PC-9 (cell line): ENCODE measurements at regions not wholly inside any gene's neighbourhood (a gene's known extent, or its start where the extent isn't known, plus 50 kb on each side); places are given as distances from the start of the nearest gene placed in this dataset.

ENCODE experiments used
- BruUV-seq: library from RNA; stranded (reverse); fragments of 400-500 nt; replicated peaks from 2 replicates; lab custom pipeline; 2021; lab: Mats Ljungman, UMichigan
- CTCF ChIA-PET: fragments of 300-600 bp; sonication (Branson Sonifier 250); formaldehyde crosslinking; loops from one replicate; lab custom pipeline; 2022; ENCODE audit warnings: antibody characterized with exemption; lab: Charles Lee
- POLR2A ChIA-PET: fragments of 300-600 bp; sonication (Branson Sonifier 250); formaldehyde crosslinking; loops from one replicate; lab custom pipeline; 2022; ENCODE audit warnings: antibody characterized with exemption; ENCODE audit not compliant: unreplicated experiment; lab: Charles Lee
- DNase-seq, 2 experiments: peaks; one replicate each; pipeline versions ENCODE4 v3.0.0 to v3.0.0-alpha.2; 2015 to 2022; ENCODE audit warnings: mixed read lengths in 1 of 2
- H2AFZ ChIP-seq: fragments of 200-600 bp; sonication (generic); 2 replicates; pipeline ENCODE4 v1.8.1; 2017; ENCODE audit warnings: antibody characterized with exemption
- H3F3A ChIP-seq: fragments of 200-600 bp; sonication (generic); 2 replicates; pipeline ENCODE4 v1.8.1; 2017; ENCODE audit warnings: antibody characterized with exemption, mild to moderate bottlenecking, low read depth; ENCODE audit not compliant: insufficient read depth
- H3K27ac ChIP-seq: fragments of 200-600 bp; sonication (generic); 2 replicates; pipeline ENCODE4 v1.6.1; 2016; ENCODE audit warnings: mixed run types
- H3K27me3 ChIP-seq: fragments of 200-600 bp; sonication (generic); 2 replicates; pipeline ENCODE4 v1.6.1; 2016; ENCODE audit warnings: low read depth, mixed run types; ENCODE audit not compliant: insufficient read depth
- H3K36me3 ChIP-seq: fragments of 200-600 bp; sonication (generic); 2 replicates; pipeline ENCODE4 v1.6.1; 2016; ENCODE audit warnings: low read depth, mixed run types
- H3K4me1 ChIP-seq: fragments of 200-600 bp; sonication (generic); replicated peaks from 2 replicates; pipeline ENCODE4 v1.6.1; 2016; ENCODE audit warnings: mixed run types; ENCODE audit not compliant: insufficient read depth
- H3K4me2 ChIP-seq: fragments of 200-600 bp; sonication (generic); 2 replicates; pipeline ENCODE4 v1.6.1; 2017; ENCODE audit warnings: mixed run types
- H3K4me3 ChIP-seq: fragments of 200-600 bp; sonication (generic); 2 replicates; pipeline ENCODE4 v1.6.1; 2016; ENCODE audit warnings: mixed run types
- H3K79me2 ChIP-seq: fragments of 200-600 bp; sonication (generic); 2 replicates; pipeline ENCODE4 v1.6.1; 2017; ENCODE audit warnings: low read depth, mixed run types
- H3K9me2 ChIP-seq: fragments of 200-600 bp; sonication (generic); 2 replicates; pipeline ENCODE4 v1.8.1; 2017; ENCODE audit warnings: mild to moderate bottlenecking; ENCODE audit not compliant: insufficient read depth
- H3K9me3 ChIP-seq: fragments of 200-600 bp; sonication (generic); 2 replicates; pipeline ENCODE4 v1.8.1; 2016; ENCODE audit warnings: low read depth; ENCODE audit not compliant: insufficient read depth
- H4K20me1 ChIP-seq: fragments of 200-600 bp; sonication (generic); 2 replicates; pipeline ENCODE4 v1.8.1; 2017; ENCODE audit not compliant: insufficient read depth
- CTCF ChIP-seq: fragments of 200-600 bp; sonication (generic); conservative IDR thresholded peaks from 2 replicates; pipeline ENCODE4 v1.6.1; 2017; ENCODE audit warnings: mixed run types, antibody characterized with exemption, mild to moderate bottlenecking, moderate library complexity
- EZH2 ChIP-seq: fragments of 200-600 bp; sonication (generic); IDR thresholded peaks from 2 replicates; pipeline ENCODE4 v1.8.0; 2017; ENCODE audit warnings: antibody characterized with exemption, low read depth
- intact Hi-C: fragments of 100-400 bp; cut with micrococcal nuclease; formaldehyde crosslinking; loops from one replicate; pipeline ENCODE4 v1.10.0; 2022; ENCODE audit not compliant: unreplicated experiment

GRCh38 chr6:6975459-6976111, 132.2 kb upstream of the RREB1 start:
- no peak for DNase-seq
- Histone ChIP-seq H4K20me1 (no peaks in the 10 kb centered on the region), H3K9me2 (no peaks in the 10 kb centered on the region), H3K4me2 (no peak overlapping the region), H3K27ac (no peak overlapping the region), H2AFZ (no peak overlapping the region), H3K79me2 (no peaks in the 10 kb centered on the region), H3K36me3 (no peaks in the 10 kb centered on the region), H3K4me1 (peaks cover 21% of the 10 kb centered on the region), H3K9me3 (no peaks in the 10 kb centered on the region), H3K27me3 (no peaks in the 10 kb centered on the region), H3K4me3 (no peak overlapping the region), H3F3A (no peaks in the 10 kb centered on the region)
- ChIA-PET CTCF (no interaction called here), POLR2A (no interaction called here)
- no TSS peak for BruUV-seq
- intact Hi-C loops = no loop called here
- TF ChIP-seq EZH2 (no peak), CTCF (no peak)

- no peaks in the 10 kb centered on the region for H3K36me3 ChIP-seq
- no peaks in the 10 kb centered on the region for H3K9me3 ChIP-seq
- peaks cover 20% of the 10 kb centered on the region for H3K4me1 ChIP-seq
- no peaks in the 10 kb centered on the region for H4K20me1 ChIP-seq
- H2AFZ ChIP-seq = no peak overlapping the region
- no peaks in the 10 kb centered on the region for H3F3A ChIP-seq
- no peak overlapping the region for H3K4me2 ChIP-seq
- DNase-seq = no peak
- ChIA-PET CTCF (no interaction called here), POLR2A (interaction anchor here (0.5 kb wide), 1 partner anchor 171 kb away, joined by 7 read pairs; no protein-coding TSS in a partner anchor)
- no peaks in the 10 kb centered on the region for H3K79me2 ChIP-seq
- H3K4me3 ChIP-seq = no peak overlapping the region
- TF ChIP-seq EZH2 (no peak), CTCF (no peak)
- no peak overlapping the region for H3K27ac ChIP-seq
- BruUV-seq = no TSS peak
- H3K9me2 ChIP-seq = no peaks in the 10 kb centered on the region
- H3K27me3 ChIP-seq = no peaks in the 10 kb centered on the region
- intact Hi-C loops = no loop called here
Measured at GRCh38 chr6:6976193-6976592, 131.6 kb upstream of the RREB1 start.

- no peak overlapping the region for H3K4me2 ChIP-seq
- intact Hi-C loops = no loop called here
- POLR2A ChIA-PET = interaction anchor here (0.6 to 0.7 kb wide), 2 partner anchors 128 to 181 kb away, joined by 3 to 6 read pairs; no protein-coding TSS in a partner anchor
Measured at GRCh38 chr6:6978731-6979130, 129.0 kb upstream of the RREB1 start.

More at GRCh38 chr6:6978731-6979130, 129.0 kb upstream of the RREB1 start:
- Histone ChIP-seq H3K36me3 (no peaks in the 10 kb centered on the region), H4K20me1 (no peaks in the 10 kb centered on the region), H3K27ac (no peak overlapping the region), H3K79me2 (no peaks in the 10 kb centered on the region), H3K27me3 (no peaks in the 10 kb centered on the region), H3K9me2 (no peaks in the 10 kb centered on the region), H3F3A (no peaks in the 10 kb centered on the region), H3K4me1 (peaks cover 20% of the 10 kb centered on the region), H3K9me3 (no peaks in the 10 kb centered on the region), H3K4me3 (no peak overlapping the region), H2AFZ (no peak overlapping the region)
- no TSS peak for BruUV-seq
- TF ChIP-seq CTCF (no peak), EZH2 (no peak)
- DNase-seq = no peak
- CTCF ChIA-PET = no interaction called here
